Mesenchymal stem cell (in vitro differentiated cells and primary cell): ENCODE measurements at regions not wholly inside any gene's neighbourhood (a gene's known extent, or its start where the extent isn't known, plus 50 kb on each side); places are given as distances from the start of the nearest gene placed in this dataset.

Experiments
- DNase-seq: peaks from one replicate; pipeline ENCODE4 v3.0.0-alpha.2; 2013
- H2AFZ ChIP-seq: one replicate; pipeline ENCODE4 v1.6.1; 2013; ENCODE audit warnings: low read depth, mild to moderate bottlenecking, control low read depth, inconsistent platforms, low read length, moderate library complexity
- H2AK5ac ChIP-seq: 2 replicates; pipeline ENCODE4 v1.6.1; 2013; ENCODE audit warnings: low read length, moderate library complexity, mild to moderate bottlenecking, inconsistent platforms; ENCODE audit not compliant: severe bottlenecking
- H2BK120ac ChIP-seq: one replicate; pipeline ENCODE4 v1.6.1; 2013; ENCODE audit warnings: low read depth, mild to moderate bottlenecking, inconsistent platforms, low read length, moderate library complexity
- H2BK12ac ChIP-seq, 2 experiments: one replicate each; pipeline ENCODE4 v1.6.1; 2013; ENCODE audit warnings: inconsistent platforms in 2 of 2, low read length in 2 of 2, mild to moderate bottlenecking in 2 of 2, moderate library complexity in 2 of 2, control low read depth in 1 of 2
- H2BK15ac ChIP-seq: one replicate; pipeline ENCODE4 v1.6.1; 2013; ENCODE audit warnings: mild to moderate bottlenecking, low read depth, inconsistent platforms; ENCODE audit not compliant: poor library complexity, severe bottlenecking
- H2BK5ac ChIP-seq: 2 replicates; pipeline ENCODE4 v1.6.1; 2013; ENCODE audit warnings: low read depth, mild to moderate bottlenecking, low read length, control low read depth, inconsistent platforms; ENCODE audit not compliant: poor library complexity, severe bottlenecking
- H3K14ac ChIP-seq, 2 experiments: one replicate each; pipeline ENCODE4 v1.6.1; 2013; ENCODE audit warnings: inconsistent platforms in 2 of 2, low read length in 2 of 2, control low read depth in 1 of 2, mild to moderate bottlenecking in 1 of 2, moderate library complexity in 1 of 2
- H3K18ac ChIP-seq, 2 experiments: one replicate each; pipeline ENCODE4 v1.6.1; 2013; ENCODE audit warnings: inconsistent platforms in 2 of 2, low read length in 2 of 2, control low read depth in 1 of 2, low read depth in 1 of 2, mild to moderate bottlenecking in 1 of 2
- H3K23ac ChIP-seq, 2 experiments: one replicate each; pipeline ENCODE4 v1.6.1; 2013; ENCODE audit warnings: inconsistent platforms in 2 of 2, low read length in 2 of 2, mild to moderate bottlenecking in 2 of 2, moderate library complexity in 2 of 2, control low read depth in 1 of 2
- H3K27ac ChIP-seq: 2 replicates; pipeline ENCODE4 v1.5.1; 2013; ENCODE audit warnings: mild to moderate bottlenecking, moderate library complexity, low read length, control low read depth, inconsistent platforms; ENCODE audit not compliant: poor library complexity, severe bottlenecking
- H3K27me3 ChIP-seq, 2 experiments: 2 replicates each; pipeline versions ENCODE4 v1.6.1 to v1.7.0; 2013; ENCODE audit warnings: low read length in 2 of 2, mild to moderate bottlenecking in 2 of 2, moderate library complexity in 2 of 2, control low read depth in 1 of 2, inconsistent platforms in 1 of 2; ENCODE audit not compliant: control insufficient read depth in 1 of 2, insufficient read depth in 1 of 2
- H3K36me3 ChIP-seq, 2 experiments: 2 replicates each; pipeline versions ENCODE4 v1.6.1 to v1.7.0; 2013; ENCODE audit warnings: low read length in 2 of 2, control low read depth in 1 of 2, inconsistent platforms in 1 of 2, low read depth in 1 of 2, mild to moderate bottlenecking in 1 of 2; ENCODE audit not compliant: insufficient read depth in 2 of 2, control insufficient read depth in 1 of 2
- H3K4ac ChIP-seq, 2 experiments: one replicate each; pipeline ENCODE4 v1.6.1; 2013; ENCODE audit warnings: inconsistent platforms in 2 of 2, low read length in 2 of 2, mild to moderate bottlenecking in 2 of 2, moderate library complexity in 2 of 2, control low read depth in 1 of 2, low read depth in 1 of 2
- H3K4me1 ChIP-seq: 2 replicates; pipeline ENCODE4 v1.6.1; 2013; ENCODE audit warnings: low read depth, low read length, control low read depth; ENCODE audit not compliant: control insufficient read depth, insufficient read depth
- H3K4me2 ChIP-seq: 2 replicates; pipeline ENCODE4 v1.6.1; 2013; ENCODE audit warnings: low read length, mild to moderate bottlenecking, inconsistent platforms; ENCODE audit not compliant: poor library complexity, severe bottlenecking
- H3K4me3 ChIP-seq, 2 experiments: 2 replicates each; pipeline versions ENCODE4 v1.5.1 to v1.7.0; 2013; ENCODE audit warnings: low read length in 2 of 2, mild to moderate bottlenecking in 2 of 2, control low read depth in 1 of 2, low read depth in 1 of 2; ENCODE audit not compliant: insufficient read depth in 1 of 2
- H3K79me1 ChIP-seq: replicated peaks from 2 replicates; pipeline ENCODE4 v1.6.1; 2013; ENCODE audit warnings: mild to moderate bottlenecking, control low read depth, low read length, inconsistent platforms; ENCODE audit not compliant: poor library complexity, severe bottlenecking
- H3K9ac ChIP-seq: 2 replicates; pipeline ENCODE4 v1.7.0; 2013; ENCODE audit warnings: mild to moderate bottlenecking, low read length, moderate library complexity
- H3K9me3 ChIP-seq: 2 replicates; pipeline ENCODE4 v1.7.0; 2013; ENCODE audit warnings: mild to moderate bottlenecking, low read length; ENCODE audit not compliant: control insufficient read depth
- H4K8ac ChIP-seq: one replicate; pipeline ENCODE4 v1.6.1; 2013; ENCODE audit warnings: inconsistent platforms, mild to moderate bottlenecking, low read length, moderate library complexity
- H4K91ac ChIP-seq: one replicate; pipeline ENCODE4 v1.6.1; 2013; ENCODE audit warnings: mild to moderate bottlenecking, low read length, inconsistent platforms
- WGBS: methylation state at CpG from one replicate; pipeline ENCODE4 v1.1.7; 2013; ENCODE audit warnings: mixed read lengths; 5-methylcytosine and 5-hydroxymethylcytosine counted together

GRCh38 chr4:27145597-27145996 is 285.0 kb downstream of the STIM2 start:
- Histone ChIP-seq H4K91ac (no peak overlapping the region), H3K4me1 (no peaks in the 10 kb centered on the region), H3K27me3 (no peaks in the 10 kb centered on the region), H2BK12ac (no peak overlapping the region), H3K4ac (no peak overlapping the region), H3K23ac (no peak overlapping the region), H3K4me3 (no peak overlapping the region), H2BK120ac (no peak overlapping the region), H2AFZ (no peak overlapping the region), H2BK5ac (no peak overlapping the region), H4K8ac (no peak overlapping the region), H2AK5ac (no peak overlapping the region), H3K9ac (no peak overlapping the region), H3K9me3 (no peaks in the 10 kb centered on the region), H3K36me3 (no peaks in the 10 kb centered on the region), H3K79me1 (no peaks in the 10 kb centered on the region), H3K27ac (no peak overlapping the region), H3K14ac (no peak overlapping the region), H3K18ac (no peak overlapping the region), H3K4me2 (no peak overlapping the region), H2BK15ac (no peak overlapping the region)
- DNase-seq, result no peak
- WGBS, result 88% methylated on average over 2 of the region's 2 CpGs

- Histone ChIP-seq H3K4me3 (no peak overlapping the region), H3K9ac (no peak overlapping the region), H3K4ac (no peak overlapping the region), H4K91ac (no peak overlapping the region), H3K79me1 (no peaks in the 10 kb centered on the region), H2AK5ac (no peak overlapping the region), H3K9me3 (no peaks in the 10 kb centered on the region), H3K4me1 (no peaks in the 10 kb centered on the region), H3K18ac (no peak overlapping the region), H2BK5ac (no peak overlapping the region), H2BK15ac (no peak overlapping the region), H2BK120ac (no peak overlapping the region), H4K8ac (no peak overlapping the region), H3K27ac (no peak overlapping the region), H3K36me3 (no peaks in the 10 kb centered on the region), H2BK12ac (no peak overlapping the region), H3K4me2 (no peak overlapping the region), H3K23ac (no peak overlapping the region), H2AFZ (no peak overlapping the region), H3K14ac (no peak overlapping the region), H3K27me3 (no peaks in the 10 kb centered on the region)
- DNase-seq, result peak; percentile 14
- 31% methylated on average over 1 of the region's 1 CpG for WGBS
These were observed 287.7 kb downstream of the STIM2 start for GRCh38 chr4:27148211-27148895.

- Histone ChIP-seq H3K18ac (no peak overlapping the region), H2AK5ac (no peak overlapping the region), H3K27ac (no peak overlapping the region), H3K4ac (no peak overlapping the region), H2AFZ (no peak overlapping the region), H3K9ac (no peak overlapping the region), H3K4me3 (no peak overlapping the region), H3K79me1 (no peaks in the 10 kb centered on the region), H3K27me3 (no peaks in the 10 kb centered on the region), H3K36me3 (no peaks in the 10 kb centered on the region), H3K14ac (no peak overlapping the region), H4K91ac (no peak overlapping the region), H3K23ac (no peak overlapping the region), H2BK15ac (no peak overlapping the region), H3K9me3 (no peaks in the 10 kb centered on the region), H3K4me1 (no peaks in the 10 kb centered on the region), H4K8ac (no peak overlapping the region), H2BK5ac (no peak overlapping the region), H2BK12ac (no peak overlapping the region), H2BK120ac (no peak overlapping the region), H3K4me2 (no peak overlapping the region)
- 20% methylated on average over 1 of the region's 2 CpGs for WGBS
- peak; percentile 84 for DNase-seq
These were observed 289.0 kb downstream of the STIM2 start for GRCh38 chr4:27149541-27150212.

- Histone ChIP-seq H3K36me3 (no peaks in the 10 kb centered on the region), H3K4me1 (no peaks in the 10 kb centered on the region), H2BK15ac (no peak overlapping the region), H3K4me2 (no peak overlapping the region), H3K4me3 (no peak overlapping the region), H3K18ac (no peak overlapping the region), H2BK12ac (no peak overlapping the region), H2AK5ac (no peak overlapping the region), H3K27me3 (no peaks in the 10 kb centered on the region), H3K4ac (no peak overlapping the region), H3K23ac (no peak overlapping the region), H4K91ac (no peak overlapping the region), H3K79me1 (no peaks in the 10 kb centered on the region), H3K9ac (no peak overlapping the region), H4K8ac (no peak overlapping the region), H2BK5ac (no peak overlapping the region), H3K14ac (no peak overlapping the region), H2AFZ (no peak overlapping the region), H3K27ac (no peak overlapping the region), H2BK120ac (peak overlapping the region; percentile 61), H3K9me3 (no peaks in the 10 kb centered on the region)
- WGBS, result 98% methylated on average over 4 of the region's 5 CpGs
- DNase-seq, result no peak
These were observed 292.1 kb downstream of the STIM2 start for GRCh38 chr4:27152703-27153102.
